HG03280 (cell line): ENCODE measurements at regions not wholly inside any gene's neighbourhood (a gene's known extent, or its start where the extent isn't known, plus 50 kb on each side); places are given as distances from the start of the nearest gene placed in this dataset.
A peak's percentile ranks its signal among the peaks of the same experiment; 100 is the strongest.

ENCODE experiments used
- ATAC-seq: cut with Tn5 transposase; IDR thresholded peaks from one replicate; pipeline ENCODE4 v1.9.1; 2021; ENCODE audit warnings: mild to moderate bottlenecking, moderate library complexity; ENCODE audit not compliant: unreplicated experiment

DNA sequence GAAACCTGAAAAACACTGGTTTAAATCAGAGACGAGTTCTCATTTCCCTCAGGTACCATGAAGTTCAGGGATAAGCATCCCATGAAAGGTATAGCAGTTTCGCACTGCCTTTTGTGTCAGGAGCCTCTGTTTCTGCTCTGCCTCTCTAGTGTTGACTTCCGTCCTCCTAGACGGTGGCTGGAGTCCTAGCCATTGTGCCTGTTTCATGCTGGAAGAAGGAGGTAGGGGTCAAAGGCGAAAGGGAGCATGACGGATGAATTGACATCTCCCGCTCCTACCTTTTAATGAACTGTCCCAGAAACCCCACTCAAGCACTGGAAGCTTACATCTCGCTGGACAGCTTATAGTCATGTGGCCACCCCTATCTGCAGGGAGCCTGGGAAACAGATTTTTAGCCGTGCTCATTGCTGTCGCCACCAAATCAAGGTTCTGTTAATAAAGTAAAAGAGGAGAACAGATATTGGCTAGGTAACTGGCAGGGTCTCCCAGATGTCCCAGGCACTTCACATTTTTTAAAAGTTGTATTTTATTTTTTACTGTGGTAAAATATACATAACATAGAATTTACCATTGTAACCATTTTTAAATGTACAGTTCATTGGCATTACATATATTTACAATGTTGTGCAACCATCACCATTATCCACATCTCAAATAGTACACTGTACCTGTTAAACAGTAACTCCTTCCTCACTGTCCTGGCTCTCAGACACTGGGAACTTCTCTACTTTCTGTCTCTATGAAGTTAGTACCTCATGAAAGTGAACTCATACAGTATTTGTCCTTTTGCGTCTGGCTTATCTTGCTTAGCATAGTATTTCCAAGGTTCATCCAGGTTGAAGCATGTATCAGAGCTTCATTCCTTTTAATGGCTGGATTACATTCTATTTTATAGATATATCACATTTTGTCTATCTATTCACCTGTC is 55.0 kb upstream of the CTLA4 start:
- ATAC-seq, result no peak

DNA sequence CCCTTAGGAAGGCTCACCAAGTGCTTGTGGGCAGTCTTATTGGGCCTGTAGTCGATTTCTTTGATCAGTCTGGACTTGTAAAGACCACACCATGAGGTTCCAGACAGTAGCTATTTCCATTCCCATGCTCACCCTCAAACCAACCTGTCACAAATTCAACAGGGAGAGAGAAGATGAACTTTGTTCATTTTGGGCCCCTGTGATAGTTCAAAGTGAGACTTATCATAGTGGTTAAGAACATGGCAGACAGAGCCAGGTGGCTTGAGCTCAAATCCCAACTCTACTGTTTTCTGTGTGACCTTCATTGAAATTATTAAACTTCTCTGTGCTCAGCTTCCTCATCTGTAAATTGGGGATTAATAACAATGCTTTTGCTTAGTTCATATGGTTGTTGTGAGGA is 53.9 kb upstream of the CTLA4 start:
- ATAC-seq, result no peak

DNA sequence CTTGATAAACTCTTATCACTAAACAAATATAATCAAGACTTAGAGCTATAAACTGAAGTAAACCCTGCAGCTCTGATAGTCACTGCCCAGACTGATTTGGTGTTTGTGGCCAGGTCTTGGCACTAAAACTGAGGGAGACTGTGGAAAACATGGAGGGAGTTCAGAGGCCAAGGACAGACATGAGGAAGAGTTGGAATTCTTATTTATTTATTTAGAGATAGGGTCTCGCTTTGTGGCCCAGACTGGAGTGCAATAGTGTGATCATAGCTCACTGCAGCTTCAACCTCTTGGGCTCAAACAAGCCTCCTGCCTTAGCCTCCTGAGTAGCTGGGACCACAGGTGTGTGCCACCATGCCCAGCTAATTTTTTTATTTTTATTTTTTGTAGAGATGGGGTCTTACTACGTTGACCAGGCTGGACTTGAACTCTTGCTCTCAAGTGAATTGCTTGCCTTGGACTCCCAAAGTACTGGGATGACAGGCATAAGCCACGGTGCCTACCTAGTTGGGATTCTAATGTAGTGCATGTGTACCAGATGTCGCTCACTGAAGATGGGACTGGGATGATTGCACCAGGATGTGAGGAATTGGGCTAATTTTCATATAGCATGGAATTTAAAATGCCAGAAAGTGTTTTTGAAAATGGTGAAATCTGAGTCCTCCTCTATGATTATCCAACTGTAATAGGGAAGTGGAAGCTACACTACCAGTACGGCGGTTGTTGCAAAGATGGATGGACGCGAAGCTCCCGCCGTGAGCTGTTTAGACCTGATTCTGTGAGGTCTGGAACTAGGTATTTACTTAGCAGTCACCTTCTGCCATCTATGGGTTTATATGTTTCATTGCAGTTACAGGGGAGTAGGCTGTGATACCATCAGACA is 52.7 kb upstream of the CTLA4 start:
- peak; percentile 84 for ATAC-seq

DNA sequence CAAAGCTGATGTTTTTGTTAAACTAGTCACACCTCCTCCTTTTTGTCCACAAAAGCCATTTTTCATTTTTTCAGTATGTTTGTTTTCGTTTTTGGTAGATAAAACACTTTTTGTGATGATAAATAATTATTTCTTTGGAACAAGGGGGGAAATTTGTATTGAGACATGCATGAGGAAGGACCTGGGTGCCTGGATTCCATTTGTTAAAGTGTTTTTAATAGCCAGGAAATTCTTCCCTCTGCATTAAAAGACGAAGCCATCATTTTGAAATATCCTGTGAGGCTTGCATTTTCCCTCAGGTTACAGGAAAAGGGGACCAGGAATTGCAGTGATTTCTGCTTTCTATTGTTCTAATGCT is 52.1 kb upstream of the CTLA4 start:
- no peak for ATAC-seq

DNA sequence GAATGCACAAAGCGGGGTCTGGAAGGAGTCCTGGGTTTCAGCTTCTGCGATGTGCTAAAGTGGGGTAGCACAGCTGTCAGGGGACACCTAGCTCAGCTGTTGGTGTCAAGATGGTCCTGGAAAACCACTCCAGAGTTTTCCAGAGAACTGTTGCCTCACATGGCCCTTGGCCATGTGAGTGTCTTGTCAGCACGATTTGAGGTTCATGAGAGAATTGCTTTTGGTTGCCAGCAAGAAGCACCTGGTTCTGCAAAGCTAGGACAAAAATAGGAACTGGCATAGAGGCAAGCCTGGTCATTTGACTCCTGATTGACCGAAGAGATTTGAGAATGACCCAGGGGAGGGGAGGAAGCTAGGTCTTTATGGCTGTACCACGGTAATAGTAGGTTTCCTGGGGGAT is 50.4 kb upstream of the CTLA4 start:
- ATAC-seq, result no peak
